HG03097 (cell line): ENCODE measurements at regions not wholly inside any gene's neighbourhood (a gene's known extent, or its start where the extent isn't known, plus 50 kb on each side); places are given as distances from the start of the nearest gene placed in this dataset.
"Not testable (repeated sequence)": the region's sequence is repeated elsewhere in the genome, so short reads cannot be mapped to it uniquely, and the experiment has no call there.

Experiments
- ATAC-seq: cut with Tn5 transposase; IDR thresholded peaks from one replicate; pipeline ENCODE4 v1.9.1; 2021; ENCODE audit not compliant: unreplicated experiment, low FRiP score

DNA sequence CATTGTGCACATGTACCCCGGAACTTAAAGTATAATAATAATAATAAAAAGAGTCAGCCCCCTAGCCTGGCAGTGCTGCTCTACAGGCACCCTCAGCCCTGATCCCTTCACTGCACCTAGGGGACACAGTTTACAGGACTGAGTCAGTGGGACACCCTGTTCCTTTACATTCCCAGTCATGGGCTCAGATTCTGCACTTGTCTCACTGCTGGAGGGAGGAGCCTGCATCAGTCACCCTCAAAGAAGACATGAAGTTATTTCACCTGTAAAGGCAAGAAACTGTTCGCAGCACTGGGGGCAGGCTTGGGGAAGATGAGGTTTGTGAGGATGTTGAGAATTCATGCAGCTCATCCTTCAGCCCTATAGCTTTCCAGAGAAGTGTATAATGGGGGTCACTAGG lies 50.7 kb upstream of the VPREB1 start:
- no peak for ATAC-seq

DNA sequence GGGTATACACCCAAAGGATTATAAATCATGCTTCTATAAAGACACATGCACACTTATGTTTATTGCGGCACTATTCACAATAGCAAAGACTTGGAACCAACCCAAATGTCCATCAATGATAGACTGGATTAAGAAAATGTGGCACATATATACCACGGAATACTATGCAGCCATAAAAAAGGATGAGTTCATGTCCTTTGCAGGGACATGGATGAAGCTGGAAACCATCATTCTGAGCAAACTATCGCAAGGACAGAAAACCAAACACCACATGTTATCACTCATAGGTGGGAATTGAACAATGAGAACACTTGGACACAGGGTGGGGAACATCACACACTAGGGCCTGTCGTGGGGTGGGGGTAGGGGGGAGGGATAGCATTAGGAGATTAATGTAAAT lies 51.1 kb upstream of the VPREB1 start:
- ATAC-seq, result not testable (repeated sequence)

DNA sequence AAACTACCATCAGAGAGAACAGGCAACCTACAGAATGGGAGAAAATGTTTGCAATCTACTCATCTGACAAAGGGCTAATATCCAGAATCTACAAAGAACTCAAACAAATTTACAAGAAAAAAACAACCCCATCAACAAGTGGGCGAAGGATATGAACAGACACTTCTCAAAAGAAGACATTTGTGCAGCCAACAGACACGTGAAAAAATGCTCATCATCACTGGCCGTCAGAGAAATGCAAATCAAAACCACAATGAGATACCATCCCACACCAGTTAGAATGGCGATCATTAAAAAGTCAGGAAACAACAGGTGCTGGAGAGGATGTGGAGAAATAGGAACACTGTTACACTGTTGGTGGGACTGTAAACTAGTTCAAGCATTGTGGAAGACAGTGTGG lies 51.6 kb upstream of the VPREB1 start:
- ATAC-seq, result not testable (repeated sequence)

DNA sequence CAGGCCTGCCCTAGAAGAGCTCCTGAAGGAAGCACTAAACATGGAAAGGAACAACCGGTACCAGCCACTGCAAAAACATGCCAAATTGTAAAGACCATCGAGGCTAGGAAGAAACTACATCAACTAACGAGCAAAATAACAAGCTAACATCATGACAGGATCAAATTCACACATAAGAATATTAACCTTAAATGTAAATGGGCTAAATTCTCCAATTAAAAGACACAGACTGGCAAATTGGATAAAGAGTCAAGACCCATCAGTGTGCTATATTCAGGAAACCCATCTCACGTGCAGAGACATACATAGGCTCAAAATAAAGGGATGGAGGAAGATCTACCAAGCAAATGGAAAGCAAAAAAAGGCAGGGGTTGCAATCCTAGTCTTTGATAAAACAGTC lies 54.8 kb upstream of the VPREB1 start:
- ATAC-seq, result not testable (repeated sequence)

DNA sequence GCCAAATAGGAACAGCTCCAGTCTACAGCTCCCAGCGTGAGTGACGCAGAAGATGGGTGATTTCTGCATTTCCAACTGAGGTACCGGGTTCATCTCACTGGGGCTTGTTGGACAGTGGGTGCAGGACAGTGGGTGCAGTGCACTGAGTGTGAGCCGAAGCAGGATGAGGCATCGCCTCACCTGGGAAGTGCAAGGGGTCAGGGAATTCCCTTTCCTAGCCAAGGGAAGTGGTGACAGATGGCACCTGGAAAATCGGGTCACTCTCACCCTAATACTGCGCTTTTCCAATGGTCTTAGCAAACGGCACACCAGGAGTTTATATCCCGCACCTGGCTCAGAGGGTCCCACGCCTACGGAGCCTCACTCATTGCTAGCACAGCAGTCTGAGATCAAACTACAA lies 56.7 kb upstream of the VPREB1 start:
- not testable (repeated sequence) for ATAC-seq

DNA sequence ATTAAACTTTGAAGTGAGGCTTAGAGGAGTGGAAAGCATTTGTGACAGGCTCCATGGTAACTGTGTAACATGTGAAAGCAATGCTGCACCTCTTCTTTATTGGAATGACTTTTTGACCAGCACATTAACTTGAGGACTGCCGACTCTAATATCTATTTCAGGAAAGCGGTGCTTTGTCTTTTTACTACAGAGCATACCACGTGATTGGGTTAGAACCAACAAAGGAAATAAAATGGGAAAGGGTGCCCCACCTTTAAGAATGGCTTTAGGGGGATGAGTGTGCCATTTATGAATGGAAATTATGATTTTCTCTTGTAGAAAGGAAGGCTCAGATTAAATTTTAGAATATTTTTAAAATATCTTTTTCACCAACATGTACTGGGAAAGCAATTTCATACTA lies 57.3 kb upstream of the VPREB1 start:
- no peak for ATAC-seq

DNA sequence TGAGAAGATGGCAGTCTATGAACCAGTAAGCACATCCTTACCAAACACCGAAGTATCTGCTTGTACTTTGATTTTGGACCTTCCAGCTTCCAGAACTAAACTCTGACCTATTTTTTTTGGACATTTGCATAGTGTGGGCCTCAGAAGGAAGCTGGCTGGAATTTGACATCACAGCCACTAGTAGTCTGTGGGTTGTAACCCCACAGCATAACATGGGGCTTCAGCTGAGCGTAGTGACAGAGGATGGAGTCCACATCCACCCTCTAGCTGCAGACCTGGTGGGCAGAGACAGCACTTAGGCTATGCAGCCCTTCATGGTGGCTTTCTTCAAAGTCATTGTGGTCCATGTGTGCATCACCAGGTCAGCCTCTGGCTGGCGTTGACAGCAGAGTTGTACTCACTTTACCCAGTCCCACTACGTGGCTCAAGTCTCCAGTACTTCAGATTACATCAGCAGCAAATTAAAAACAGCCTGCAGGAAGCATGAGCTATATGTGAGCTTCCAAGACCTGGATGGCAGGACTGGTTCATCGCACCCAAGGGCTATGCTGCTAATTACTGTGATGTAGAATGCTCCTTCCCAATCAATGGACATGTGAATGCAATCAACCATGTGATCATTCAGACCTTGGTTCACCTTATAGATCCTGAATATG lies 58.6 kb upstream of the VPREB1 start:
- no peak for ATAC-seq

DNA sequence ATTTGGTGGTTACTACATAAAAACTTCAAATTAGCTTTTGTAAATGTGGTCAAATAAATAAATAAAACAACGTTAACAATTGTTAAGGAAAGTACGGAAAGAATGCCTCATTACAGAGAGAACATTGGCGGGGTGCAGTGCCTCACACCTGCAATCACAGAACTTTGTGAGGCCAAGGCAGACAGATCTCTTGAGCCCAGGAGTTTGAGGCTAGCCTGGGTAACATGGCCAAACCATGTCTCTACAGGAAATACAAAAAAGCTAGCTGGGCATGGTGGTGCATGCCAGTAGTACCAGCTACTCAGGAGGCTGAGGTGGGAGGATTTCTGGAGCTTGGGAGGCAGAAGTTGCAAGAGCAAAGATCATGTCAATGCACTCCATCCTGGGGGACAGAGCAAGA lies 59.4 kb upstream of the VPREB1 start:
- no peak for ATAC-seq

DNA sequence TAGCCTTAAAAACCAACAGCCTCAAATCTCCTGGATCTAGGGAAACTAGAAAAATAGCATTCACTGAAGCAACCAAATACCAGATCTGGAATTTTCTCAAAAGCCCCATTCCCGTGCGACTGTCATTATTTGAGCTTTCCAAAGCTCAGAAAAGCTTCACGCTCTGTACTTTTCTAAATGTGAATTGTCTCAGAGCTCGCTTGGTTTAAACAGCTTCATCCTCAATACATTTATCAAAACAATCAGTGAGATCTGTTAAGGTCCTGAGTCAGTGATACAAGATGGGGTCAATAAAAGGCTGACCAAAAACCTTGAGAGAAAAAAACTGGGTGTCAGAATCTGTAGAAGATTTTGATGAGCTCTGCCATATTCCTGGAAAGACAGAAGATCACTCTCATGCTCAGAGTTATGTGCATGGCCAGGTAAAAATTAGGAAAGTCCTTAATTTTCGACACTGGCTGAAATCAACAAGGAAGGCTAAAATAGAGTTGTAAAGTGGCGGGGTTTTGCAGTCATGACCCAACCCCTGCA lies 60.2 kb upstream of the VPREB1 start:
- no peak for ATAC-seq

DNA sequence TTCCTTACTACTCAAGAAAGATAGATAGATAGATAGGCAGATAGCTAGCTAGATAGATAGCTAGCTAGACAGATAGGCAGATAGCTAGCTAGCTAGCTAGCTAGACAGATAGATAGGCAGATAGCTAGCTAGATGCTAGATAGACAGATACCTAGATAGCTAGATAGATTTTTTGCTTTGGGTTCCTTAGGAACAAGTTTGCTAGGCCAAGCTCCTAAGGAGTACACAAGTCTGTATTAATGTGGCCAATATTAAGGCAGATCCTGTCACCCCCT lies 61.7 kb upstream of the VPREB1 start:
- ATAC-seq, result no peak

DNA sequence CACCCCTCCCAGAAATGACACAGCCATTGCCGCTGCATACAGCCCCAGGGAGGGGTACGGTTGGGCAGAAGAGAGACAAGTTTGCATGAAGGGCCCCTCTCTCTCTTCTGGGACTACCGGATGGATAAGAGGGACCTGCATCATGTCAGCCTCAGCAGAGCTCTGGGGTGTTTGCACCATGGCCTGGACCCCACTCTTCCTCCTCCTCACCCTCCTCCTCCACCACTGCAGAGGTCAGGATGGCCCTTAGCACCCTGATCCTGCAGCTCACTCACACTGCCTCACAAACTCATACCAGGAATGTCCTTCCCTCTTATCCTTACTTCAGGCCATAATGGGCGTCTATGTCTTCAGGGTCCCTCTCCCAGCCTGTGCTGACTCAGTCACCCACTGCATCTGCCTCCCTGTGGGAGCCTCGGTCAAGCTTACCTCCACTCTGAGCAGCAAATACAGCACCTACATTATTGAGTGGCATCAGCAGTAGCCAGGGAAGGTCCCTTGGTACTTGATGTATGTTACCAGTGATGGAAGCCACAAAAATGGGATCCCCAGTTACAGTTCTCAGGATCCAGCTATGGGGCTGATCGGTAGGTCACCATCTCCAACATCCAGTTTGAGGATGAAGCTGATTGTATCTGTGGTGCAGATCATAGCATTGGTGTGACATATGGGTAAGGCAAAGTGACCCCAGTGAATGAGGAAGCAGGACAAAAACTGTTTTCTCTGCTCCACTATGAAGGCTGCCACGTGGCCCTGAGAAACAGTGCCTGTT lies 62.2 kb upstream of the VPREB1 start:
- ATAC-seq, result no peak

DNA sequence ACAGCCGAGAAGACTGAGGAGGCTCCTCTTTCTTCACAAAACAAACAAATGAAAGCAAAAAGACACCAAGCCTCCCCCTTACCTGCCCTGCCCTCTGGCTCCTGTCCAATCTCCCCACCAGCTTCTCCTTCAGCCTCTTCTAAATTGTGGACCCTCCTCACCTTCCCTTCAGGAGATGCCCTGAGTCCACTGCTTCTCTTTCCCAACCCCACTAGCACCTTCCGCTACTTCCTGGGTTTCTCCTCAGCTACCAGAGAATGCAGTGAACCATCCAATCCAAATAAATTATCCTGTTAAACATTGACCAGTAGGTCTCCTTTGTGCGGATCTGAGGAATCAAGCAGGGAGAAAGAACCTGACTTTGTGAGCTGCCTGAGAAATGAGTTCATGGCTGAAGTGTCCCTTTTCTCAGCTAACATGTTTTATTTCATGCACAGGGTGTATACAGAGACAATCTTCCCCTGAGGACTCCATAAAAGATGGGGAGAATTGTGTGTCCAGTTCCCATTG lies 63.2 kb upstream of the VPREB1 start:
- no peak for ATAC-seq

DNA sequence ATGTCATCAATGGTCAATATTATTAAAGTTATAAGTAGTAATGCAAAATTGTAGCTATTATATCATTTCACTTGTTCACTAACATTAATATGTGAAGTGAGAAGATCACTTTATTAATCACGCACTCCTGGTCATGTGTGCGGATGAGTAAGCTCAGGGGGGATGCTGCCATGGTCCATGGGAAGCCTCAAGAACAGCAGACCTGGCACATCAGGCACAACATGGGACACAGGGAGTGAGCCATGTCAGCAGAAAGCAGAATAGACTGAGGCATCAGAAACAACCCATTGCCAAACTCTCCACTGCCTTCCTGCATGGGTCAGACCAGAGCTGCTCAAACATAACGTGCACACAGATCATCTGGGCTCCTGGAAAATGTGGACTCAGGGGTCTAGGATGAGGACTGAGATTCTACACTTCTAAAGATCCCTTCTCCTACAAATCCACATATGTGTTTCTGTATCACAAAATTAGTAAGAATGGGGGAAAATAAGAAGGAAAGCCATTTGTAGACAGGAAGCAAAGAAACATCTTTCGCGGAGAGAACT lies 63.8 kb upstream of the VPREB1 start:
- no peak for ATAC-seq

DNA sequence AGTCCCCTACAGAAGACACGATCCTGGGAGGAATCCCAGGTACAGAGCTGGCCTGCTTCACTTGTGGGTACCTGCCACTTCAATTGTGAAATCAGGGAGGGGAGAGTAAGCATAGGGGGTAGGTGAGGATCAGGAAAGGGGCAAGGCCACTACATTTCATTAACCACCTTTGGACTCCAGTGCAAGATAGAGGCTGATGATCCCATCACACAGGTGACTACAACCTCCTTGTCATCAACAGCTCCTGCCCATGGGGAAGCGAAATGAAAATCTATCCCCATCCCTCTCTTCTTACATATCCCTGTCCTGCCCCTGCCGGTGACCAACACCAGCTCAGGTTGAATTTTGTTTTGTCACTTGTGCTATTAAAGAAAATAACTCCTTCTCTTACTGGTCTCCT lies 64.7 kb upstream of the VPREB1 start:
- no peak for ATAC-seq

DNA sequence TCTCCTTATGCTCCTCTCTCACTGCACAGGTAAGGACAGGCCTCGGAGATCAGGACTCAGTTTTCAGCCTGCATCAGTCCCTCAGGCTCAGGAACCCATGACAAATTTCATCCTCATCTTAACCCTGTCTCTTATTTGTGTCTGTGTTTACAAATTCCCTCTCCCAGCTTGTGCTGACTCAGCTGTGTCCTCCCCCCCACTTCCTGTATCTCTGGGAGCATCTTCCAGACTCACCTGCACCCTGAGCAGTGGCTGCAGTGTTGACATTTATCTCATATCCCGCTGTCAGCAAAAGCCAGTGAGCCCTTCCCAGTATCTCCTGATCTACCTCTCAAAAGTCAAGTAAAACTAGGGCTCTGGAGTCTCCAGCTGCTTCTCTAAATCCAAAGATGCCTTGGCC lies 65.6 kb upstream of the VPREB1 start:
- ATAC-seq, result no peak

DNA sequence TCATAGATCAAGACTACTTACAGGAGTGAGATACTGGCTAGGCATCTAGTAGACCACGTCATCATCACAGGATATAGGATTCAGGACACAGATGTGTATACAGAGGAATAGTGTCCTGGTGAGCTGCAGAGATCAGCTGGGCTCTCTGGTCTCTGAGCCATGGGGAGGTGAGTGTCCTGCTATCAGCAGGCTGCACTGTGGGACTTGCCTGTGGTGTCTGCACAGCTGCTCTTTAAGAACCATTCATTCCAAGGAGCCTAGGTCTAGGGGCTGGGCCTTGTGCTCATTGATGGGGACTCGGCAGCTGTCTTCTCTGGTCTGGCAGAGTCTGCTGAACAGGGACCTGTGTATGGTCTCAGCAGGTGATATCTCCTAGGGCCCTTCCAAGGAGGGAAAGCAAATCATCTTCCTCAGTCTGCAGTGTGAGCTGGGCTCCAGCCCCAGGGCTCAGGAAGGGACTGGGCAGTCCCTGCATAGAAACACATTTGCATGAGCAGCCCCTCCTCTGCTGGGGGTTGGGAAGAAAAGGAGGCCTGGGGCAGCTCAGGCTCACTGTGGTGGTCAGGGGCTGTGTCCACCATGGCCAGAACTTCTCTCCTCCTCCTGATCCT lies 66.1 kb upstream of the VPREB1 start:
- ATAC-seq, result no peak

DNA sequence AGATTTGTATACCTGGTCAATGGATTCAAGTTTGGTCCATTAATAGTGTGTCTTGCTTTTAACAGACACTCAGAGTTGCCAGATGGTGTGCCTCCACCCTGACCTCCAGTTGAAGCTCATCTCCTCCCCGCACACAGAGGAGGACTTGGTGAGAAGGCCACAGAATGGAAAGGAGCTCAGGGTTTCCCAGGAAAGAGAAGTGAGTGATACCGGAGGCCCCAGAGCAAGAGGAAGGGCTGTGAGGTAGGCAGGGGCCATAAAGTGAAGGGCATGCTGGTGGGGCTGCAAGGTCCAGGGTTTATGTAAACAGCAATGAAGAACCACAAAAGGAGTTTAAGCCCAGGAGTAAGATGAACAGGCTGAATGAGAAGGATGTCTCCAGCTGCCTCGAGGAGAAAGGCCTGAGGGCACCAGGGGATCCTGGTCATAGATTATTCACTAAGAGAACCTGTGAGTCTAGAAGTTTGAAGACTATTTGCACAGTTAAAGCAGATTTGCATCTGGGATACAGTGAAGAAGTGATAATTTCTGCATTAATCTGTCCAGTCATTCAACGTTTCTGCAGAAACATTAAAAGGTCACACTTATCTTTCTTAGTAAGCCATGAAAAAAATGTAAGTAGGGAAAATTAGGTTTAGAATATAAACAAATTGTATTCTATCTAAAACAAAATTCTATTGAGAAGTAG lies 67.5 kb upstream of the VPREB1 start:
- no peak for ATAC-seq

DNA sequence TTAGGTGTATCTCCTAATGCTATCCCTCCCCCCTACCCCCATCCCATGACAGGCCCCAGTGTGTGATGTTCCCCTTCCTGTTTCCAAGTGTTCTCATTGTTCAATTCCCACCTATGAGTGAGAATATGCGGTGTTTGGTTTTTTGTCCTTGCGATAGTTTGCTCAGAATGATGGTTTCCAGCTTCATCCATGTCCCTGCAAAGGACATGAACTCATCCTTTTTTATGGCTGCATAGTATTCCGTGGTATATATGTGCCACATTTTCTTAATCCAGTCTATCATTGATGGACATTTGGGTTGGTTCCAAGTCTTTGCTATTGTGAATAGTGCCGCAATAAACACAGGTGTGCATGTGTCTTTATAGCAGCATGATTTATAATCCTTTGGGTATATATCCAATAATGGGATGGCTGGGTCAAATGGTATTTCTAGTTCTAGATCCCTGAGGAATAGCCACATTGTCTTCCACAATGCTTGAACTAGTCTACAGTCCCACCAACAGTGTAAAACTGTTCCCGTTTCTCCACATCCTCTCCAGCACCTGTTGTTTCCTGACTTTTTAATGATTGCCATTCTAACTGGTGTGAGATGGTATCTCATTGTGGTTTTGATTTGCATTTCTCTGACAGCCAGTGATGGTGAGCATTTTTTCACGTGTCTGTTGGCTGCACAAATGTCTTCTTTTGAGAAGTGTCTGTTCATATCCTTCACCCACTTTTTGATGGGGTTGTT lies 71.5 kb upstream of the VPREB1 start:
- ATAC-seq, result not testable (repeated sequence)

DNA sequence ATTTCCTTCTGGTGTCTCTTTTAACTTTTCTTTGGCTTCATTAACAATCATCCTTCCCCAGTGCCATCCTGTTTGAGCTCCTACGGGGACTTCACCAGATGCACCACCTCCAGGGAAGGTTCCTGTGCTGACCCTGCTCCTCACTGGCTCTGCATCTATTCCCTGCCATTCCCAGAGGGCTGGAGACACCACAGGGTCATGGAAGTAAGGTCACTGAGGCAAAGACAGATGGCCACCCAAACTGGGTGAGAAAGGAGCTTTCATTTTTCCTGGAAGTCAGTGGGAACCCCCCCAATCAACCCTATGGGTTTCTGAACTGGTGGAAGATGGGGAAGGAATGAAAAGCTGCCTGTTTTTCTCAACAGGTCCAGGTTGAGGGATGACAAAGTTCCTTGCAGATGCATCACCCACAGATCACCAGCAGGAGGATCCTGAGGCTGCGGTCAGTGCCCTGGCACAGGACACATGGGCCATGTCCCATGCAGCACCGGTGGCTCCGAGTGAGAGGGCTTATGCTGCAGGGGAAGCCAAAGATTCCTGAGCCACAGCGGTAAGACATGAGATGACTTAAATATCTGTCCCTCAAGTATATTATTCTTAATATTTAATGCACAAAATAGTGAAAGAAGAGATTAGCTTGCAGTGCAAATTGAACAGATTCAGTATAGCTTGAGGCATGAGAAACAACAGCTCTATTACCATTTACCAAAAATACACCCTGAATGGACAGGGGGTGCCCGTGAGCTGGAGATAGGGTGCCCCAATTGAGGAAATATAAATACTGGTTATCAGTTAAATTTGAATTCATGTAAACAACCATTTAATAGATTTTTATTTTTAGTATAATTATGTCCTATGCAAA lies 73.0 kb upstream of the VPREB1 start:
- no peak for ATAC-seq
